ENCODE measurements at regions not wholly inside any gene's neighbourhood (a gene's known extent, or its start where the extent isn't known, plus 50 kb on each side); places are given as distances from the start of the nearest gene placed in this dataset.

GRCh38 chr1:42010381-42010780 lies 91.7 kb upstream of the HIVEP3 start:
- TF ChIP-seq CTCF (IDR thresholded peaks at IDR 0.05; ENCODE audit: poor library complexity) (no peak), EZH2 (IDR thresholded peaks at IDR 0.05; ENCODE audit: borderline replicate concordance) (no peak), EZH2phosphoT487 (IDR thresholded peaks at IDR 0.05; ENCODE audit: low read depth, severe bottlenecking, unreplicated experiment) (no peak)

Measured in hepatocyte (in vitro differentiated cells).